SK-N-MC (cell line): ENCODE measurements at regions not wholly inside any gene's neighbourhood (a gene's known extent, or its start where the extent isn't known, plus 50 kb on each side); places are given as distances from the start of the nearest gene placed in this dataset.

Source experiments
- EZH2 ChIP-seq: fragments of 200-600 bp; sonication (generic); IDR thresholded peaks from one replicate; pipeline ENCODE4 v1.6.1; 2017; ENCODE audit warnings: antibody characterized with exemption
- FOXP2 ChIP-seq: optimal IDR thresholded peaks from 2 replicates; pipeline ENCODE3; 2011; ENCODE audit warnings: mild to moderate bottlenecking, moderate library complexity; ENCODE audit not compliant: insufficient read depth; ENCODE audit errors: extremely low read length, control extremely low read depth
- POLR2AphosphoS5 ChIP-seq: IDR thresholded peaks from 2 replicates; pipeline ENCODE4 v1.6.1; 2012; ENCODE audit warnings: mild to moderate bottlenecking, low read depth, low read length, borderline replicate concordance

GRCh38 chr10:59513558-59513957 is 151.2 kb upstream of the FAM13C start:
- TF ChIP-seq EZH2 (no peak), POLR2AphosphoS5 (no peak), FOXP2 (no peak)
